Upper lobe of left lung (tissue), 6 donors: ENCODE measurements at regions not wholly inside any gene's neighbourhood (a gene's known extent, or its start where the extent isn't known, plus 50 kb on each side); places are given as distances from the start of the nearest gene placed in this dataset.

ENCODE experiments used
- ATAC-seq, 2 donors: fragments of 200-7000 bp; cut with Tn5 transposase; one replicate each; pipeline ENCODE4 v1.9.1; 2022; ENCODE audit warnings: mild to moderate bottlenecking in 2 of 2, moderate library complexity in 2 of 2; ENCODE audit not compliant: low FRiP score in 2 of 2
- DNase-seq, 2 donors: peaks; one replicate each; pipeline ENCODE4 v3.0.0-alpha.2; 2019 to 2020
- H3K27ac ChIP-seq, 4 donors: fragments of 200-600 bp; sonication (generic); one replicate each; pipeline ENCODE4 v1.5.1; 2016 to 2019
- H3K27me3 ChIP-seq, 4 donors: fragments of 200-600 bp; sonication (generic); one replicate each; pipeline ENCODE4 v1.5.1; 2017 to 2019
- H3K36me3 ChIP-seq, 4 donors: fragments of 200-600 bp; sonication (generic); one replicate each; pipeline ENCODE4 v1.5.1; 2016 to 2019
- H3K4me1 ChIP-seq, 4 donors: fragments of 200-600 bp; sonication (generic); one replicate each; pipeline ENCODE4 v1.5.1; 2018 to 2019
- H3K4me3 ChIP-seq, 4 donors: fragments of 200-600 bp; sonication (generic); one replicate each; pipeline ENCODE4 v1.5.1; 2017 to 2019; ENCODE audit warnings: mild to moderate bottlenecking in 2 of 4, moderate library complexity in 1 of 4
- H3K9me3 ChIP-seq, 4 donors: fragments of 200-600 bp; sonication (generic); one replicate each; pipeline ENCODE4 v1.5.1; 2018 to 2019
- EP300 ChIP-seq, 4 donors: sonication (generic); formaldehyde crosslinking; IDR thresholded peaks; one replicate each; pipeline ENCODE4 v1.5.1; 2017; ENCODE audit warnings: antibody characterized with exemption in 4 of 4, control low read depth in 2 of 4
- POLR2A ChIP-seq, 4 donors: fragments of 450-650 bp; IDR thresholded peaks; one replicate each; pipeline ENCODE4 v1.5.1; 2016 to 2017; ENCODE audit warnings: antibody characterized with exemption in 4 of 4, mild to moderate bottlenecking in 2 of 4
- POLR2AphosphoS5 ChIP-seq, 2 donors: sonication (generic); formaldehyde crosslinking; IDR thresholded peaks; one replicate each; pipeline ENCODE4 v1.5.1; 2017; ENCODE audit warnings: antibody characterized with exemption in 2 of 2
- WGBS, 2 donors: methylation state at CpG; one replicate each; pipeline ENCODE4 v1.1.5; 2017 to 2018; 5-methylcytosine and 5-hydroxymethylcytosine counted together
- TF ChIP-seq, protein P1 (sequence below), 6 experiments: fragments of 450-650 bp in 4 of 6; fragments of 200-600 bp in 2 of 6; sonication (generic) in 2 of 6; IDR thresholded peaks; one replicate each; pipeline ENCODE4 v1.5.1; 2016 to 2019; ENCODE audit warnings: antibody characterized with exemption in 6 of 6
- donor health status: DM: no; HTN: no; CAD: no; lungs with moderate emphysema.
- donor health status: DM: no; HTN: yes; CAD: no; lungs with severe emphysema.

DNA sequence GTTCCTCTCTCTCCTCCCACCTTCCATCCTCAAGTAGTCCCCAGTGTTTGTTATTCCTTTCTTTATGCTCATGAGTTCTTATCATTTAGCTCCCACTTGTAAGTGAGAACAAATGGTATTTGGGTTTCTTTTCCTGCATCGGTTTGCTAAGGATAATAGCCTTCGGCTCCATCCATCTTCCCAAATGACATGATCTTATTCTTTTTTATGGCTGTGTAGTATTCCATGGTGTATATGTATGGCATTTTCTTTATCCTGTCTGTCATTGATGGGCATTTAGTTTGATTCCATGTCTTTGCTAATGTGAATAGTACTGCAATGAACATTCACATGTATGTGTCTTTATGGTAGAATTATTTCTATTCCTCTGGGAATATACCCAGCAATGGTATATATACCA lies 62.4 kb upstream of the CFAP161 start:
- DNase-seq = no peak
- Histone ChIP-seq H3K36me3 (no peaks in the 10 kb centered on the region), H3K4me3 (no peak overlapping the region), H3K4me1 (no peaks in the 10 kb centered on the region), H3K9me3 (no peaks in the 10 kb centered on the region), H3K27me3 (no peaks in the 10 kb centered on the region), H3K27ac (no peak overlapping the region)
- 71 to 90% methylated on average over 2 of the region's 2 CpGs for WGBS, 2 donors
- TF ChIP-seq POLR2A (IDR thresholded peaks at IDR 0.05) (no peak), EP300 (IDR thresholded peaks at IDR 0.05) (no peak), POLR2AphosphoS5 (IDR thresholded peaks at IDR 0.05) (no peak)
- TF ChIP-seq, protein P1, sequence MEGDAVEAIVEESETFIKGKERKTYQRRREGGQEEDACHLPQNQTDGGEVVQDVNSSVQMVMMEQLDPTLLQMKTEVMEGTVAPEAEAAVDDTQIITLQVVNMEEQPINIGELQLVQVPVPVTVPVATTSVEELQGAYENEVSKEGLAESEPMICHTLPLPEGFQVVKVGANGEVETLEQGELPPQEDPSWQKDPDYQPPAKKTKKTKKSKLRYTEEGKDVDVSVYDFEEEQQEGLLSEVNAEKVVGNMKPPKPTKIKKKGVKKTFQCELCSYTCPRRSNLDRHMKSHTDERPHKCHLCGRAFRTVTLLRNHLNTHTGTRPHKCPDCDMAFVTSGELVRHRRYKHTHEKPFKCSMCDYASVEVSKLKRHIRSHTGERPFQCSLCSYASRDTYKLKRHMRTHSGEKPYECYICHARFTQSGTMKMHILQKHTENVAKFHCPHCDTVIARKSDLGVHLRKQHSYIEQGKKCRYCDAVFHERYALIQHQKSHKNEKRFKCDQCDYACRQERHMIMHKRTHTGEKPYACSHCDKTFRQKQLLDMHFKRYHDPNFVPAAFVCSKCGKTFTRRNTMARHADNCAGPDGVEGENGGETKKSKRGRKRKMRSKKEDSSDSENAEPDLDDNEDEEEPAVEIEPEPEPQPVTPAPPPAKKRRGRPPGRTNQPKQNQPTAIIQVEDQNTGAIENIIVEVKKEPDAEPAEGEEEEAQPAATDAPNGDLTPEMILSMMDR (IDR thresholded peaks at IDR 0.05) = no peak
- no peak for ATAC-seq

DNA sequence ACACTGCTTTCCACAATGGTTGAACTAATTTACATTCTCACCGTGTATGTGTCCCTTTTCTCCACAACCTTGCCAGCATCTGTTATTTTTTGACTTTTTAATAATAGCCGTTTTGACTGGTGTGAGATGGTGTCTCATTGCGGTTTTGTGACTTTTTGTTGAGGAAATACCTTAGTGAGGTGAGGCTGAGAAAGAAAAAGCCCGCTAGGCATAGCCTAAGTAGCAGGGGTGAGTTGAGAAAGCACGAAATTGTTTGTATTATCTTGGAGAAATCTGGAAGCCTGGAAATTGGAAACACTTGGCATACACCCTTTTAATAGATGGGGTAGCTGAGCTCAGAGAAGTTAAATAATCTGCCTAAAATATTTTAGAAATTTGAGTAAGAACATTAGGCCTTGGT lies 61.5 kb upstream of the CFAP161 start:
- WGBS, 2 donors = 90 to 92% methylated on average over 5 of the region's 5 CpGs
- Histone ChIP-seq H3K36me3 (no peaks in the 10 kb centered on the region), H3K4me3 (no peak overlapping the region), H3K9me3 (no peaks in the 10 kb centered on the region), H3K4me1 (no peaks in the 10 kb centered on the region), H3K27ac (no peak overlapping the region), H3K27me3 (no peaks in the 10 kb centered on the region)
- no peak for ATAC-seq
- no peak for DNase-seq
- TF ChIP-seq, protein P1 (IDR thresholded peaks at IDR 0.05) = no peak
- TF ChIP-seq POLR2A (IDR thresholded peaks at IDR 0.05) = no peak
- TF ChIP-seq EP300 (IDR thresholded peaks at IDR 0.05) = no peak
- no peak for TF ChIP-seq POLR2AphosphoS5 (IDR thresholded peaks at IDR 0.05)

DNA sequence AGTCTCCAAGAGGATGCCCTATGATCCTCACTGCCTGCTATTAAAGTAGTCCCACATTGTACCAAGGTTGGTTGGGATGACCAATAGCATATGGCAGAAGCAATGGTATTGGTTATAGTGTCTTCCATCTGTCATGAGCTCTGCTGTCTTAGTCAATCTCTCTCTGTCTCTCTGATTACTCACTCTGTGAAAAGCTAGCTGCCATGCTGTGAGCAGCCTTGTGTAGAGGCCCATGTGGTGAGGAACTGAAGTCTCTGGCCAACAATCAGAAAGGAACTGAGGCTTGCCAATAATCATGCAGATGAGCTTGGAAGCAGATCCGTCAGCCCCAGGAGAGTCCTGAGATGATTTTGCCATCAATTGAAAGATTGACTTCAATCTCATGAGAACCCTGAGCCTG lies 60.3 kb upstream of the CFAP161 start:
- ATAC-seq = no peak
- no peak for TF ChIP-seq POLR2A (IDR thresholded peaks at IDR 0.05)
- no peak for TF ChIP-seq POLR2AphosphoS5 (IDR thresholded peaks at IDR 0.05)
- TF ChIP-seq EP300 (IDR thresholded peaks at IDR 0.05) = no peak
- TF ChIP-seq, protein P1 (IDR thresholded peaks at IDR 0.05) = no peak
- H3K4me1 ChIP-seq = no peaks in the 10 kb centered on the region
- no peak overlapping the region for H3K4me3 ChIP-seq
- 67 to 71% methylated on average over 1 of the region's 1 CpG for WGBS, 2 donors
- no peaks in the 10 kb centered on the region for H3K9me3 ChIP-seq
- no peaks in the 10 kb centered on the region for H3K36me3 ChIP-seq
- no peak overlapping the region for H3K27ac ChIP-seq
- no peak for DNase-seq
- no peaks in the 10 kb centered on the region for H3K27me3 ChIP-seq

DNA sequence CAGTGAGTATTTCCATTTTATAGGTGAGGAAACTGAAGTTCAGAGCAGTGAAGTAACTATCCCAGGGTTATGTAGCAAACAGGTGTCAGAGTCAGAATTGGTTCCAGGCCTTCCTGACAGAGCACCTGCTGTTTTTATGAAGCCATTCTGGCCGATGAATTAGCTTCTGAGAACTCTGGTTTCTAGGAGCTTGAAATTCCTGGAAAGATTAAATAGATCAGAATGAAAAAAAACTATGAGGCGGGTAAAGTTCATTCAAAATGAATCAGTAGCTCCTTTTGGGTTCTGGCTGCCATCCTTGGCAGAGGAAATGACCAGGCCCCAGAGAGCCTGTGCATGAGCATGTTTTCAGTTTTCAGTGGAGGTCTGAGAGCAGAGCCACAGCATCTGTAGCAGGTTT lies 59.3 kb upstream of the CFAP161 start:
- Histone ChIP-seq H3K9me3 (no peaks in the 10 kb centered on the region), H3K27ac (no peak overlapping the region), H3K27me3 (no peaks in the 10 kb centered on the region), H3K4me3 (no peak overlapping the region), H3K4me1 (no peaks in the 10 kb centered on the region), H3K36me3 (no peaks in the 10 kb centered on the region)
- TF ChIP-seq, protein P1 (IDR thresholded peaks at IDR 0.05) = no peak
- TF ChIP-seq POLR2A (IDR thresholded peaks at IDR 0.05) (no peak), EP300 (IDR thresholded peaks at IDR 0.05) (no peak), POLR2AphosphoS5 (IDR thresholded peaks at IDR 0.05) (no peak)
- WGBS, 2 donors = 76 to 82% methylated on average over 2 of the region's 2 CpGs
- ATAC-seq (no peak), DNase-seq (no peak)

DNA sequence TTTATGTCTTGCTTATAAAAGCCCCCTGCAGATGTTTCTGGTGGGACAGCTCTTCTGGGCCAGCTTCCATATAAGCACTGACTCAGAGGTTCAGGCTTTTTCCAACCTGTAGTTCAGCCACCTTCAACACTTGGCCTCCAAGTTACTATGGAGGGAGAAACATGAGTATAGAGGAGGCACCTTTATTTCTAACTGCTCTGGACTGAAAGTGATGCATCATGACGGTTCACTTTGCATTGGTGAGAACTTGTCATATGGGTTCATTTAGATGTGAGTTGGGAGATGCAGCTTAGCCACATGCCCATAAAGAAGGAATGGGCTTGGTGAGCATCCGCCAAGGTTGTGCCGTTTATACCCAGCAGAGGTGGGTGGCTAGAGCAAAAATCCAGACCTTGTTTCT lies 58.8 kb upstream of the CFAP161 start:
- 96 to 98% methylated on average over 3 of the region's 3 CpGs for whole genome bisulfite sequencing, 2 donors
- ATAC-seq = no peak

More for the DNA sequence above, 58.8 kb upstream of the CFAP161 start:
- DNase-seq = no peak
- no peaks in the 10 kb centered on the region for H3K9me3 ChIP-seq
- H3K27ac ChIP-seq = no peak overlapping the region
- no peaks in the 10 kb centered on the region for H3K27me3 ChIP-seq
- no peaks in the 10 kb centered on the region for H3K36me3 ChIP-seq
- no peak for TF ChIP-seq EP300 (IDR thresholded peaks at IDR 0.05)
- TF ChIP-seq POLR2A (IDR thresholded peaks at IDR 0.05) = no peak
- H3K4me1 ChIP-seq = no peaks in the 10 kb centered on the region
- no peak overlapping the region for H3K4me3 ChIP-seq
